Stimulated activated CD4-positive, alpha-beta T cell treated with anti-CD3 and anti-CD28 coated beads, Interleukin-12 subunit alpha, Interleukin-12 subunit beta, amount 100 ng/mL, for 48 hours (primary cell): ENCODE measurements at regions not wholly inside any gene's neighbourhood (a gene's known extent, or its start where the extent isn't known, plus 50 kb on each side); places are given as distances from the start of the nearest gene placed in this dataset.
"Not testable (repeated sequence)": the region's sequence is repeated elsewhere in the genome, so short reads cannot be mapped to it uniquely, and the experiment has no call there.

Source experiments
- DNase-seq, 3 donors: peaks; one replicate each; pipeline ENCODE4 v3.0.0-alpha.2; 2020; ENCODE audit warnings: low read depth in 2 of 3, low spot score in 1 of 3

DNA sequence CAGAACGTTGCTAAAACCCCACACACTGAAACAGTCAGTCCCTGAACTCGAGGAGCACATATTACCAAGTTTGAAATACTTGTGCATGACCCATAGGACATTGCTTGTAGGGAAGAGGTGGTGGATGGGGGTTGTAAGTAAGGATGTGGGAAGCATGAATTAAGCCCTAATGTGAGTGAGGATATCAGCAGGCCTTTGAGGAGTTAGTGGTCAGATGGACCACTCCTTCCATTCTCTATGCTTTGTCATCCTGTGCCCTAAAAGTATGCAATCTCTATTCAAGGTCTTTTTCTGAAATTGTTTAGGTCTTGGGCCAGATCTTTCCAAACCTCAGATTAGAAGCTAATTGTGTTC lies 70.9 kb upstream of the SAMSN1 start:
- no peak for DNase-seq

DNA sequence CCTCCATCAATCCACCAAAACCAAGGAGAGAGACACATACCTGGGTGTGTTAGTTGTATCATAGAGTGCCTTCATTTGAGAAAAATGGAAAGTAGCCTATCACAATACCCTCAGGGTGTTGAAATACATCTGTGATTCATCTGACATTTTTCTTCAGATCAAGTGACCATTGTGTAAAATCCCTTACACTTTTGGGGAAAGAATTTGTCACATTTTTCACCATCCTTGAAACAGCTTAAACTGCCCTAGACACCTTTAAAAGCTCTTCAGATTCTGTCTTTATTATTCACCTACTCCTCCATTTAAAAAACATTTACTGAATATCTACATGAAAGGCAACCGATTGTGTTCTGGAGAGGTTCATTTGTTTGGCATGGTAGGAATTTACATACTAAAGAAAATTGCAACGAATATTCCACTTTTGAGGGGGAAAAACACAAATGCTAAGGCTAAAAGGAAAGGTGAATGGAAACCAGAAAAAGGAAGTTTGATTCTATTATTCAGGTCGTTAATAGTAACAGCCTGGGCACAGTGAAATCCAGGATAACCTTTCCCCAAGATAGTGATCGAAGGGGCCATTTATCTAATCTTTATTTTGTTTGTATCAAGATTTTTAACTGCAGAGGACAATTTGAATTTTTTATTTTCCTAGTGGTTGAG lies 70.4 kb upstream of the SAMSN1 start:
- no peak for DNase-seq

DNA sequence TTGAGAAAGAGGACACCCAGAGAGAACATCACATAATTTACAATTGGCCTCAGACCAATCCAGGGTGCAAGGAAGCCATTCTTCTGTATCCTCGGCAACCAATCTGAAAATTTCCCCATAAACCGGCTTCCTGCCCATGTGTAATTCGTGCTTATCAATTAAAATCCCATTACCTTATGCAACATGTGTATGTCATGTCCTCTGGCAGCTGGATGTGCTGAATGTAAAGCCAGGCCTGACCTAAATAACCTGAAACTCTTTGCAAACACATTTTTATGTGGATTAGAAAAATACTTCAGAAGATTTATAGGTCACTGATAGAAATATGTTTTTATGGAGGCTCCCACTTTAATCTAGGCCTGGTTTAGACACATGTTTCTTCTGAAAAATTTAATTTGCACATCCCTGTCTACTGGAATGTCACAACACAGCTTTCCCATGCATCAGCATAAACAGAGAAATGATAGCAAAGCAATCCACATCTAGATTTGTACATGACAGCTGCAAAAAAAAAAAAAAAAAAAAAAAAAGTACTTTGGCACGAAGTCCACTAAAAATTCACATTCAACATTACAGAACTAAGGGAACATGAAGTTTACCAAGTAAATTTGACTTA lies 69.4 kb upstream of the SAMSN1 start:
- no peak for DNase-seq

DNA sequence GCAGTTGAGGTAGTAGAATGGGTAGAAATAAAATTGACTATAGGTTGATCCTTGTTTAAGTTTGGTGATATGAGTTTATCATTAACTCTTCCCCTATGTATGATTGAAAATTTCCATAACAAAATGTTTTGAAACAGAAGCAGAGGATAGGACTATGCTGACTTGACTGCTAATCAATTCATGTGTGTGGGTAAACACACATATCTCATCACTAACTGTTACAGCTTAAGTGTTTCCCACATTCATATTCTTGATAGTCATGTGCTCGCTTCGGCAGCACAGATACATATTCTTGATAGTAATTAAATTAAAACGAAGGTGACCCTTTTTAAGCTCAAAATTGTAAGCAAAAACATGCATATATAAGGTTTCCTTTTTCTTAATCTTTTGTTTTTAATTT lies 68.2 kb upstream of the SAMSN1 start:
- no peak for DNase-seq

DNA sequence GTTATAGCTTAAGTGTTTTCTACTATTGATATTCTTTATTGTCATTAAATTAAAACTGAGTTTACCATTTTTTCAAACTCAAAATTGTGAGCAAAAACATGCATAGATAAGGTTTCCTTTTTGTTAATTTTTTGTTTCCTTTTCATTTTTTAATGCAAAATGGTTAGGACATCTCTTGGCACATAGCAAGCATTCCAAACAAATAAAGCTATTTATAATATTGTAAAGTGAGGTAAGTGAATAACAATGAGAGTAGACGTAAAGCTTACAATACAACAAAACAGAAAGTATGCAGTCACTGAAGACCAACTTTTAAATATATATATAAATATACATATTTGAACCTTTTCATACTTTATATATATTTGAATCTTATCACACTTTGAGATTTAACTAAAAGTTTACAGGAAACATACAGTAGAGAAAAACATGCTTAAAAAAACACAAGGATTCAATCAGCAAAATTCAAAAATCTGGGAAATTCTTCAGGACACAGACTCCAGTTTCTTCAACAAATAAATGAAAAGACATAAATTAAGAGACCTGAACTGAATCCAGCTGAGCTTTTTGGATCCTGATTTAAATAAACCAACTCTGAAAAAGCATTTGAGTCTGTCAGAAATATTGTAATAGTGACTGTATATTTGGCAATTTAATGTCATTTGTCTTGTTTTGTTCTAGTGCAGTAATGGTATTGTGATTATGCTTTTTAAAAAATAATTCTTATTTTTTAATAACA lies 67.5 kb upstream of the SAMSN1 start:
- no peak for DNase-seq

DNA sequence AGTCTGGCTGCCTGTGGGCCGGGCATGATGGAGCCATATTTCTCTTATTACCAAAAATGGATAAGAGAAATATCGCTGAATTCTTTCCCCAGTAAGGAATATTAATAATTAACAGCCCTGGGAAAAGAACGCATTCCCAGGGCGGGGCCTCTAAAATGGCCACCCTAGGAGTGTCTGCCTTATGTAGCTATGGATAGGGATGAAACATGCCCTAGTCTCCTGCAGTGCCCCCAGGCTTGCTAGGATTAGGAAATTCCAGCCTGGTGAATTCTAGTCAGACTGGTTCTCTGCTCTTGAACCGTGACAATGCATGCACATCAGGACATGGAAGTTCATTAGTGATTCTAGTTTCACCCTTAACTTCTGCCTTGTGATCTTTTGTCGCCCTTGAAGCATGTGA lies 64.0 kb upstream of the SAMSN1 start:
- not testable (repeated sequence) for DNase-seq

DNA sequence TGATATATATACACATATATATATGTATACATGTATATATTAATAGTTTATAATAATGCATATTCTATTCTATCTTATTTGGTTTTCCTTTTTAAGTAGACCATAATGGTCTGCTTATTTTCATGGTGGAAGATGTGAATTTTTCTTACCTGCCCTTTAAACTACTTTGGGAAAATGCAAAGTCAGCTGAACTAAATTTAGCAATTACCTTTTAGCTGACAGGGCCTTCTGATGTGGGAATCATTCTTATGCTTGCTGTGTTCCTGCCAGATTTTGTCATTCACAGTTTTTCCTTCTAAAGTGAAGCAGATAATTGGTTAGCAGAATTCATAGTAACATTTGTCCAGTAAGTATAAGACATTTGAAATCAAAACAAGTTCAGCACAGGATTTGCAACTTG lies 63.2 kb upstream of the SAMSN1 start:
- no peak for DNase-seq

DNA sequence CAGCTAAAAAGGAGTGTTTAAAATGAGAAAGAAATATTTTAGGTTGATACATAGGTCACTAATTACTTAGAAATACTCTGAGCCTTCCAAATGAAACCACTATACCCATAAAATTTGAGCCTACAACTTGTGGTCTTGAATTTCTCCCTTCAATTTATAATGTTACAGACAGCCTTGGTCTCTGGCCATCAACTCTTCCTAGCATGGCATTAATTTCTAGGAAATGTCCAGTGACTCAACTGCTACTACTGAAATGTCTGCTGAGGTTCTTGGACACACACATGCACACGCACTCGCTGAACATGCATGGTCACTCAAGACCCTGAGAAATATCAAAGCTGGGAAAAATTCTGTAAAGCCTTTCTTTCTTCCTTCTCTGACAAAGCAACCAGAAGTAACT lies 61.1 kb upstream of the SAMSN1 start:
- DNase-seq, result no peak

DNA sequence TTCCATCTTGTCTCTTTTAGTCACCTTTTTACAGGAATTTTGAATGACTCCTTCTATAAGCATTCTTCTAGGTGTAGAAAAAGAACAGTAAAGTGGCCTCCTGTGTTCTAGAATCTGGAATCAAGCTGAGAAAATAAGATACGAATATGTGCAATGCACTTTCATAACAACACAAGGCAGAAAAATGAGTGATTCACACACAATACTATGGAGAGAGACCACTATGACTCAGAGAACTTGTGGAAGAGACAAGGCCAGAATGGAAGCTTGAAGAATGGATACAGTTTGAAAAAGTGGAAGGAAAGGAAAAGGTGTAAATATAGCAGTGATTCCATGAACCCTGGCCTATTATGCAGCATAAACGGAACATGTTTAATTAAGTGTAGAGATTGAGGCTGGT lies 57.1 kb upstream of the SAMSN1 start:
- no peak for DNase-seq

DNA sequence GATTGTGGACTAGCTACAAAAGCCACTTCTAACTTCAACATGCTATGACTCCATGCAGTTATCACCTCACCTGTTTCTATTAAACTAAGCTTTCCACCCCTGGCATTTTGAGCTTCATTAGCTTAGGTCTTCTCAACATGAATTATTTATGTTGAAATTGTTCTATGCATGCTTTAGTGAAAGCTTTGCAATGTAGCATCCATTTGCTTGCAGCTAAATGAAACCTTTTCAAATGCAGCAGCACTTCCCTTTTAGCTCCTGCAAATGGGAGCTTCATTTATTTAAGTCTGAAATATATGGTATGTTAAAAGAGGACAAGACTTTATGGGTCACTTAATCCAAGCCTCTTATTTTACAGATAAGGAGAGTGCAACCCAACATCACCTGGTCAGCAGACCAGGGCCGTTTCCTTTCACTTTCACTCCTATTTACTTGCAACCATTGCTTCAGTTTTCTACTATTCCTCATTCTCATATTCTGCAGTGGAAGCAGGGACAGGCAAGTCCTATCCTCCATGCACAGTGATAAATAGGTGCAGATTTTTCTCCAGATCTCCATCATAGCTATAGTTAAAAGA lies 56.4 kb upstream of the SAMSN1 start:
- no peak for DNase-seq

DNA sequence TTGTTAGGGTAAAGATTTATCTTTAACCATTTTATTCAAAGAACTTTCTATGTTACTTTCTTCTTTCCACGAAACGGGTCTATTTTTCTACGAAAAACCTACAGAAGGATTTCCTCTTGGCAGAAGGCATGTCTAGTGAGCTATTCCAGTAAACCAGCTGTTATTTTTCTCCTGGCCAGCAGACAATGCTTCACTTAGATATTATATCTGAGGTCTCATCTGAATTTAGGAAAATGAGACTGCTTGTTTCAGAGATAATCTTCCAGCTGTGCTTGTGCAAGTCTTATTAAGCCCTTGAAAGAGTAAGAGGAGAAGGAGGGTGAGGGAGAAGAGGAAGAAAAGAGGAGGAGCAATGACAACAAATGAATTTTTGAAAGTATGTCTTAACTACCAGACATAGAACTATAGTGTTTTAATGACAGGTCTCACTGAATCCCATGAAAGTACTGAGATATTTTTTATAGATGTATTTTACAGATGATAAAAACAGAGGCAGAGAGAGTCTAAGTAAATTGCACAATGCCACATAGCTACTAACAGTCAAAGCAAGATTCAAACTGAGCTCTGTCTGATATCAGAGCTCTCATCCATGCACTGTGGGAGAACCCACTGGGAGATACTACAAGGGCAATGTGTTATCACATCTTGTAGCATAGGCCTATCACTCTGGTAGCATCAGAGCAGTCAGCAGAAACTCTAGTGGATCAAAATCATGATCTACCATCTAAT lies 54.6 kb upstream of the SAMSN1 start:
- no peak for DNase-seq

DNA sequence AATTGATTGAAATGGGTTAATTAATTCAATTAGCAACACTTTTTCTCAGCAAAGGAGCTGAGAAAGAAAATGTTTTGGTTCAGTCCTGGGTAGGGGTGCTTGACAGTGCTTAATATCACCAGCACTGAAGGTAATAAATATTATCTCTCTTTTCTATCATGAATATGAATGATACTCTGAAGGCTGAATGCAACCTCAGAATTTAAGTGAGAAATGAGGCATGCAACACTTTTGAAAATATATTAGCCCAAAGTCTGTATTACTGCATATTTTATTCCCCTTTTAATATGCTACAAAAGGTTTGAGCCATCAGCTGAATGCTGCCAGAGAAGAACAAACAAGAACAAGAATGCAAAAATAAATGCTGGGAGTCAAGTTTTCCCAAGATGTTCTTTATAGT lies 52.0 kb upstream of the SAMSN1 start:
- DNase-seq, result no peak
